ENCODE measurements at regions not wholly inside any gene's neighbourhood (a gene's known extent, or its start where the extent isn't known, plus 50 kb on each side); places are given as distances from the start of the nearest gene placed in this dataset.

GRCh38 chr4:176451443-176451842 lies 131.7 kb downstream of the SPCS3 start:
- Mint-ChIP-seq H3K4me1 (ENCODE audit: low read depth, unreplicated experiment) (no peaks in the 10 kb centered on the region), H3K4me3 (ENCODE audit: unreplicated experiment) (no peak overlapping the region), H3K27me3 (ENCODE audit: low read depth, unreplicated experiment) (no peaks in the 10 kb centered on the region), H3K9me3 (ENCODE audit: unreplicated experiment) (no peaks in the 10 kb centered on the region), H3K27ac (ENCODE audit: unreplicated experiment) (no peak overlapping the region), H3K36me3 (ENCODE audit: low read depth, unreplicated experiment) (no peaks in the 10 kb centered on the region)
- H3K4me3 ChIP-seq (ENCODE audit: insufficient read depth, low read depth, low read length) = no peak overlapping the region
- no peak overlapping the region for H3K9ac ChIP-seq (ENCODE audit: low read length)
- no peaks in the 10 kb centered on the region for H3K4me1 ChIP-seq (ENCODE audit: insufficient read depth, low read length)
- DNase-seq (ENCODE audit: low read depth) (no peak), FAIRE-seq (no peak)
- H3K9me3 ChIP-seq (ENCODE audit: insufficient read depth, low read depth, low read length) = no peaks in the 10 kb centered on the region
- H3K4me2 ChIP-seq (ENCODE audit: low read length) = no peak overlapping the region
- H3K79me2 ChIP-seq (ENCODE audit: insufficient read depth, low read length) = no peaks in the 10 kb centered on the region
- H3K27ac ChIP-seq (ENCODE audit: low read depth, low read length) = no peak overlapping the region
- H2AFZ ChIP-seq (ENCODE audit: low read depth, low read length) = no peak overlapping the region
- H4K20me1 ChIP-seq (ENCODE audit: insufficient read depth, low read length) = no peaks in the 10 kb centered on the region
- H3K27me3 ChIP-seq (ENCODE audit: insufficient read depth, low read length) = no peaks in the 10 kb centered on the region
- TF ChIP-seq EZH2 (IDR thresholded peaks at IDR 0.05; ENCODE audit: insufficient read depth, low read length) (no peak), CTCF (IDR thresholded peaks at IDR 0.05; ENCODE audit: insufficient read depth, low read depth, low read length) (no peak)
- no peaks in the 10 kb centered on the region for H3K36me3 ChIP-seq (ENCODE audit: insufficient read depth, low read length)

GRCh38 chr4:176453079-176453478 lies 133.3 kb downstream of the SPCS3 start:
- no peak overlapping the region for H3K4me3 Mint-ChIP-seq (ENCODE audit: unreplicated experiment)

More at GRCh38 chr4:176453079-176453478, 133.3 kb downstream of the SPCS3 start:
- Histone ChIP-seq H3K79me2 (ENCODE audit: insufficient read depth, low read length) (no peaks in the 10 kb centered on the region), H3K4me3 (ENCODE audit: insufficient read depth, low read depth, low read length) (no peak overlapping the region), H3K36me3 (ENCODE audit: insufficient read depth, low read length) (no peaks in the 10 kb centered on the region), H4K20me1 (ENCODE audit: insufficient read depth, low read length) (no peaks in the 10 kb centered on the region), H3K27me3 (ENCODE audit: insufficient read depth, low read length) (no peaks in the 10 kb centered on the region), H3K9me3 (ENCODE audit: insufficient read depth, low read depth, low read length) (no peaks in the 10 kb centered on the region), H3K4me1 (ENCODE audit: insufficient read depth, low read length) (no peaks in the 10 kb centered on the region), H3K4me2 (ENCODE audit: low read length) (no peak overlapping the region), H3K9ac (ENCODE audit: low read length) (no peak overlapping the region), H2AFZ (ENCODE audit: low read depth, low read length) (no peak overlapping the region), H3K27ac (ENCODE audit: low read depth, low read length) (no peak overlapping the region)
- Mint-ChIP-seq H3K36me3 (ENCODE audit: low read depth, unreplicated experiment) (no peaks in the 10 kb centered on the region), H3K4me1 (ENCODE audit: low read depth, unreplicated experiment) (no peaks in the 10 kb centered on the region), H3K9me3 (ENCODE audit: unreplicated experiment) (no peaks in the 10 kb centered on the region), H3K27me3 (ENCODE audit: low read depth, unreplicated experiment) (no peaks in the 10 kb centered on the region), H3K27ac (ENCODE audit: unreplicated experiment) (no peak overlapping the region)
- TF ChIP-seq CTCF (IDR thresholded peaks at IDR 0.05; ENCODE audit: insufficient read depth, low read depth, low read length) (no peak), EZH2 (IDR thresholded peaks at IDR 0.05; ENCODE audit: insufficient read depth, low read length) (no peak)
- DNase-seq (ENCODE audit: low read depth) (no peak), FAIRE-seq (no peak)

Data from astrocyte (in vitro differentiated cells and primary cell).